Kidney glomerular epithelial cell (primary cell): ENCODE measurements at regions not wholly inside any gene's neighbourhood (a gene's known extent, or its start where the extent isn't known, plus 50 kb on each side); places are given as distances from the start of the nearest gene placed in this dataset.
"Not testable (repeated sequence)": the region's sequence is repeated elsewhere in the genome, so short reads cannot be mapped to it uniquely, and the experiment has no call there.

Experiments
- DNase-seq: peaks from one replicate; lab custom pipeline; 2025; lab: John Stamatoyannopoulos, UW

DNA sequence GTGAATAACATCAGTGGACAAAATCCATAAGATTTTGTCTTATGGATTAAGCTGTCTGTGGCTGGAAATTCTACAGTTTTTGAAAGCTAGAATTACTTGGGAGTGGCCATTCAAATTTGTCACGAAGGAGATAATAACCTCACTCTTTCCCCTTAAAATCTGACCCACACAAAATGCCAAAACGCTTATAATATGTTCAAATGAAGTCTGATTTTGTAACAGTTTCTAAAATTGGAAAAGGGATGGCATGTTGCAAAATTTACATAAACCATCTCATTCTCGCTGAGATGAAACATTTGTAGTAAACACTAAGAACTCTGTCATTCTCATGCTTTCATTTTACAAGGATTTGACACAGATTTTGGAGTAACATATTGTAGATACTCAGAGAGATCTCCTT is 112.7 kb downstream of the GJA1 start:
- no peak for DNase-seq

DNA sequence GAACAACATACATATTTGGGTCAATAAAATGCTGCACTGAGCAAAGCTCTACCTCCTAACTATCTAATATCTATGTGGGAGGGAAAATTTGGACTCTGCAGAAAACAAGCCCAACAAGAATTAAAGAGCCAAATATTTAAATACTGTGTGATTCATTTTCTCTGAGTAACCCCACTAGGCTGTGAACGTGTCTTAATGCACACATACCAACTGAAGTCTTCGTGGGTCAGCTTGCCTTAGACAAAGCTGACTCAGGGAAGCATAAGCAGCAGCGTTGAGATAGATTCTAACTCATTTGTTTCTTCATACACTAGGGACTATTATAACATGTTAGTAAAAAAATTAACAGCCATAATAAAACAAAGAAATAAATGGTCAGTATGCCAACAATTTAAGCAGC is 114.3 kb downstream of the GJA1 start:
- peak; percentile 30 for DNase-seq

DNA sequence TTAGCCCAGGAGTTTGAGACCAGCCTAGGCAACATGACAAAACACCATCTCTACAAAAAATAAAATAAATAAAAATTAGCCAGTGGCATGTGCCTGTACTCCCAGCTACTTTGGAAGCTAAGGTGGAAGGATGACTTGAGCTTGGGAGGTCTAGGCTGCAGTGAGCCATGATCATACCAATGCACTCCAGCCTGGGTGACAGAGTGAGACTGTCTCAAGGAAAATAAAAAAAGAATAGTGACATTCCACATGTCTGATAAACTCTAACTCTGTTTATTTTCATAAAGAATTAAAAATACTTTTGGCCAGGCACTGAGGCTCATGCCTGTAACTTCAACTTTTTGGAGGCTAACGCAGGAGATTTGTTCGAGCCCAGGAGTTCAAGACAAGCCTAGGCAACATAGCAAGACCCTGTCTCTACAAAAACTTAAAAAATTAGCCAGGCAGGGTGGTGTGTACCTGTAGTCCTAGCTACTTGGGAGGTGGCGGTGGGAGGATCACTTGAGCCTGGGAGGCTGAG is 115.1 kb downstream of the GJA1 start:
- no peak for DNase-seq

DNA sequence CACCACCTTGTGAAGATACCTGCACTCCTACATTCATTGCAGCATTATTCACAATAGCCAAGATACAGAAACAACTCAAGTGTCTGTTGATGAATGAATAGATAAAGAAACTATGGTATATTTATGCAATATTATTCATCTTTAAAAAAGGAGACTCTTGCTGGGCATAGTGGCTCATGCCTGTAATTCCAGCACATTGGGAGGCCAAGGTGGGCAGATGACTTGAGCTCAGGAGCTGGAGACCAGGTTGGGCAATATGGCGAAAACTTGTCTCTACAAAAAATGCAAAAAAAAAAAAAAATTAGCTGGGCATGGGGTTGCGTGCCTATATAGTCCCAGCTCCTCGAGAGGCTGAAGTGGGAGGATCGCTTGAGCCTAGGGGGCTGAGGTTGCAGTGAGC is 119.8 kb downstream of the GJA1 start:
- no peak for DNase-seq

DNA sequence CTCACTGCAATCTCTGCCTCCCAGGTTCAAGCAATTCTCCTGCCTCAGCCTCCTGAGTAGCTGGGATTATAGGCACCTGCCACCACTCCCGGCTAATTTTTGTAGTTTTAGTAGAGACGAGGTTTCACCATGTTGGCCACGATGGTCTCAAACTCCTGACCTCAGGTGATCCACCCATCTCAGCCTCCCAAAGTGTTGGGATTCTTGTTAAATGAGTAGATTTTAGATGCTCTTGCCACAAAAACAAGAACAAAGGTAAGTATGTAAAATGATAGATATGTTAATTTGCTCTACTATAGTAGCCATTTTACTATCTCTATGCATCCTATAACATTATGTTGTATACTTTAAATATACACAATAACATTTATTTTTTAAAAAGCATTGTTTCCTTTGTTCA is 120.7 kb downstream of the GJA1 start:
- not testable (repeated sequence) for DNase-seq

DNA sequence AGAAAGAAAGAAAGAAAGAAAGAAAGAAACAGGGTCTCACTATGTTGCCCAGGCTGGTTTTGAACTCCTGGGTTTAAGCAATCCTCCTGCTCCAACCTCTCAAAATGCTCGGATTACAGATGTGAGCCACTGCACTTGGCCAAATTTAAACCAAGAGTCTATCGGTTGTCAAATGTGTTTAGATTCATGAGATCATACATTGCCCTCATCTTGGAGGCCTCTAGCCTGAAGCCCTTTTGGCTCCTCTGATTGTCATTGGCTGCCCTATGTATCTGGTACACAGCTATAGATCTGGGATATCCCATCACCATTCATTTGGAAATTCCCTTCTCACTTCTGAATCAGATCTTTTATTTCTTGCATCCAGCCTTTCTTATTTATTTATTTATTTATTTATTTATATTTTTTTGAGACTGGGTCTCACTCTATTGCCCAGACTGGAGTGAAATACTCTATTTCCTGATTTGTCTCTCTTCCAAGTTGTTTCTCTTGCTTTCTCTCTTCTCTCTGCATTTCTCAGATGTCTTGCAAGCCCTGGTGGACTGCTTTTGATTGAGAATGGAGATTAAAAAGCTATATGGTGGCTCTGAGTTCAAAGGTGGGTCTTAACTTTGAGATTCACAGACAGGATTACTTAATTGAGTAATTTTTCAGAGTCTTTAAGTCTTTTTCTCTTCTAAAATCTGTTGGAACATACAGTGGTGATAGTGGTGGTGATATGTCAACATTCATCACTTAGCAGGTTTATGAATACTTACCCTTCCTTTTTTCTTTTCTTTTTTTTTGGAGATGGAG is 121.9 kb downstream of the GJA1 start:
- DNase-seq: no peak

DNA sequence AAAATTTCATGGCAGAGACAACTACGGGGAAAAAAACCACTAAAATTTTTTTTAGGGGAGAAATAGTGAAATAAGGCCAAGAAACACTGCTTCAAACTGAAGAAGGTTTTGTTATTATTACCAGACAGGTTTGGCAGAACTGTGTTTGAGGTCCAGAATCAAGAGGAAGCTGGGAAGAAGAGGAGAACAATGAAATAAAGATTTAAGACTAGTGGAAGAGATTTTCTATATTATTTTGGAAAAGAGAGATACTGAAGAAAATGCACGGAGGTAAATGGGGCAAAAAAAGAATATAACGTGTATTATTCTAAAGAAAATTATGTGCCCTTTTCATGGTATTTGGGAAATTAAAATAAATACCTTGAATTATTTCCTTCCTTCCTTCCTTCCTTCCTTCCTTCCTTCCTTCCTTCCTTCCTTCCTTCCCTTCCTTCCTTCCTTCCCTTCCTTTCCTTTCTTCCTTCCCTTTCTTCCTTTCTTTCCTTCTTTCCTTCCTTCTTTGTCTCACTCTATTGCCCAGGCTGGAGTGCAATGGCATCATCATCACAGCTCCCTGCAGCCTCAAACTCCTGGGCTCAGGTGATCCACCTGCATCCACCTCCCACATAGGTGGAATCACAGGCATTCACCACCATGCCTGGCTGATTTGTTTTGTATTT is 124.3 kb downstream of the GJA1 start:
- DNase-seq: no peak

DNA sequence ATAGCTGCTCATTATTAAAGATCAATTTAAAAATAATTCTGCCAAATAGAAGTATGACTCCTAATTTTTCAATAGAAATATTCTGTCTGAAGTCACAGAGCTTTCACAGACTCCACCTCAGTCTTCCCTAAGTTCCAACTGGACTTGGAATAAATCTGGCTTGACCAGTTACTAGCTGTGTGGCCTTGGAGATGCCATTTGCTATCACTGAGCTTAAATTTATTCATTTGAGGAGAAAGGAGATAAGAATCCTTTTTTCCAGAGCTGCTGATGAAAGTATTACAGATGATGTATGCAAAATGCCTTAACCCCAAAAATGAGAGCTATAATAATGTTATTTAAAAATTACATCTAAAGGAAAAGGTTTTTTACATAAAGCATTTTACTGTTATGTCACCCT is 125.0 kb downstream of the GJA1 start:
- DNase-seq: no peak

DNA sequence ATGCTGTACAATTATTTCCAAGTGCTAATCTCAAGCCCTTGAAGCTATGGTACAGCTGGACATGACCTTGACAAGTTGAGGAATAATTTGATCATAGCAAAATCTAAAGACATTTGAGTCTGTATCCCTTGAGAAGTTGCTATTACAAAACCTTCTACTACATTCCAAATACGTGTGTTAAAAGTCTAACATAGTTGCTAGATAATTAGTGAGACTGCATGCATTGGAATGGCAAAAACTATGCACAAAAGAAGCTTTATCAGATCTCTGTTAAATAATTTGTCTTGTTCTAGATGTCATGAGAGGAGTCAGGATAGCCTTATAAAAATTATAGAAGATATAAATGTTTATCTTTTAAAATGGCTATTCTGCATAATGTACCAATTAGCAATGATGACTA is 127.8 kb downstream of the GJA1 start:
- no peak for DNase-seq

DNA sequence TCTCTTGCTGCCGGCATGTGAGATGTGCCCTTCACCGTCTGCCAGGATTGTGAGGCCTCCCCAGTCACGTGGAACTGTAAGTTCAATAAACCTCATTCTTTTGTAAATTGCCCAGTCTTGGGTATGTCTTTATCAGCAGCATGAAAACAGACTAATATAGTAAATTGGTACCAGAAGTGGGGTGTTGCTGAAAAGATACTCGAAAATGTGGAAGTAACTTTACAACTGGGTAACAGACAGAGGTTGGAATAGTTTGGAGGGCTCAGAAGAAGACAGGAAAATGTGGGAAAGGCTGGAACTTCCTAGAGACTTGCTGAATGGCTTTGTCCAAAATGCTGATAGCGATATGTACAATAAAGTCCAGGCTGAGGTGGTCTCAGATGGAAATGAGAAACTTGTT is 129.1 kb downstream of the GJA1 start:
- not testable (repeated sequence) for DNase-seq

DNA sequence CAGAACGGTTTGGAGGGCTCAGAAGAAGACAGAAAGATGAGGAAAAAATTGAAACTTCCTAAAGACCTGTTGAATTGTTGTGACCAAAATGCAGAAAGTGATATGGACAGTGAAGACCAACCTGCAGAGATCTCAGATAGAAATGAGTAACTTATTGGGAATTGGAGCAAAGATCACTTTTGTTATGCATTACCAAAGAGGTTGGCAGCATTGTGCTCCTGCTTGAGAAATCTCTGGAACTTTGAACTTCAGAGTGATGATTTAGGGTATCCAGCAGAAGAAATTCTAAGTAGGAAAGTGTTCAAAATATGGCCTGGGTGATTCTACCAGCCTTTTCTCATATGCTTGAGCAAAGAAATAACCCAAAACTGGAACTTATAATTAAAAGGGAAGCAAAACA is 136.0 kb downstream of the GJA1 start:
- no peak for DNase-seq

DNA sequence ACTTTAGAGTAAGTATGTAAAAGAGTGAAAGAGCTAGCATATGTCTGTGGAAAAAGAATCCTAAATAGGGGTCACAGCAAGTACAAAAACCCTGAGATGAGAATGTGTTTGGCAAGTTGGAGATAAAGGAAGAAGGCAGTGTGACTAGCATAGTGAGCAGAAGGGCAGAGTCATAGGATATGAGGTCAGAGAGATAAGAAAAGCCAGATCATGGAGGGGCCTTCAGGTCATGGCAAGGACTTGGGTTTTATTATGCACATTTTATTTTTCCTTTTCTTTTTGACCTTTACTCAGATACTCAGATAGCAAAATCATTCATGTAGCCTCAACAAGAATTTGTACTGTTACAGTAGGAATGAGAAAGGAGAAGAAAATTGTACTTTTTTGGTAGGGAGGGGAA is 138.0 kb downstream of the GJA1 start:
- DNase-seq: no peak

DNA sequence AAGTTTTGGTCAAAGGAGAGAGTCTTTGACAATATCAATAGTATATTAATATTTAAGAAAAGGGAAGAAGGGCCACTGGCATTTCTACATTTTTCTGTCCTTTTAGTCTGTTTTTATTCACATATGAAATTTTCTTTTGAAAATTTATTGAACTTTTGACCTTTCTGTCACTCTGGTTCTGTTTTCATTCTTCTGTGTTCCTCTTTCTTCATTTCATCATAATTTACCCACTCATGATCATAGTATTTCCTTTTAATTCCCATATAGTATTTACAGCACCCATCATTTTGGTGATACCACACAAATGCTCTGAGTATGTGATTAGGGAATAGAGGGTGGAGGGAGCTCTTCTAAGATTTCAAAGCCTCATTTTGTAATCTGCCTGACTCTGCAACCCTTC is 142.8 kb downstream of the GJA1 start:
- DNase-seq: no peak

DNA sequence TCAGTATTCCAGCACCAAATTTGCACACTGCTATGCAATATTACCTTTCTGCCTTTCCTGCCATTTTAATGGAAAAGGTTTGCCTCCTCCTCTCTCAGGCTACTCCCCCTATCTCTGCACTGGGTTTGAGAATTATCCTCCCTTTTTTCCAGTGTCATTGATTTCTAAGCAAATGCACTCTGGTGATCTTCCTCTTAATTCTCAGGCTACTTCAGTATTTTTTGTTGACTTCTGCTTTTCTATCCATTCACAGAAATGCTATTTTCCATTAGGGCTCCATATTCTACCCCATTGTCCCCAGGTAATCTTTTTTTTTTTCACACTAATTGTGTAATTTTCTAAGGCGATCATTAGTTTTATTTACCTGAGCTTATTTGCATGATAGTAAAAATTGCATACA is 144.0 kb downstream of the GJA1 start:
- no peak for DNase-seq

DNA sequence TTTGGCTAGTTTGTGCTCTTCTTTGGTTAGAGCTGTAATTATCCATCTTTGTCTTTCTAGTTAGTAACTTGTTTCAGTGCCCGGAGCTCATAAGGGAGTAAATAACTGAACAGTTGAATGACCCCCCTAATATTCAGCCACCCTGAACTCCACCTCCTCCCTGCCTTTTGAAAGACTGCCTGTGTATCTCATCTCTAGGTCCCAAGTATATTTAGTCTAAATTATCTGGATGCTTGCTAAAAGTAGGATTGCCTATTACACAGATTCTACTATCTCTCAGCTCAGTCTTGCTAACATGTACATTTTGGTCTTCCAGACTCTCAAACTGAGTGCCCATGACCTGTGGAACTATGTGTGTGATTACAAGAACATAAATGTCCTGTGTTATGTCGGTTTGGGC is 145.9 kb downstream of the GJA1 start:
- no peak for DNase-seq

DNA sequence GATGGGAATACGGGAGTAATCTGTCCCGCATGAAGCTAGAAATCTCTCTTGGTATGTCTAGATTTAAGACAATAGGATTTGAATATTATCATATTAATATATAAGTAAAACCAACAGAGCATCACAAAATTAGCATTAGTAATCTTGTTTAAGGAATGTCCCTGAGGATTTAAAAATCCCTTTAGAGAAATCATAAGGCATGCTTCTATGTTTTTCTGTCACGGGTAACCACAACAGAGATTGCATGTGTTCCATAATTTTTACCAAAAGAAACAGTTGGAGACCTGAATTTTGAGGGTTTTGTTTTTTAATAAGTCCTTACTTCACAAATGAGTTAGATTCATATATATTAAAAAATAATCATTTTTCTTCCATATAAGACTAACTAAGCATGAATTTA is 146.8 kb downstream of the GJA1 start:
- DNase-seq: no peak

DNA sequence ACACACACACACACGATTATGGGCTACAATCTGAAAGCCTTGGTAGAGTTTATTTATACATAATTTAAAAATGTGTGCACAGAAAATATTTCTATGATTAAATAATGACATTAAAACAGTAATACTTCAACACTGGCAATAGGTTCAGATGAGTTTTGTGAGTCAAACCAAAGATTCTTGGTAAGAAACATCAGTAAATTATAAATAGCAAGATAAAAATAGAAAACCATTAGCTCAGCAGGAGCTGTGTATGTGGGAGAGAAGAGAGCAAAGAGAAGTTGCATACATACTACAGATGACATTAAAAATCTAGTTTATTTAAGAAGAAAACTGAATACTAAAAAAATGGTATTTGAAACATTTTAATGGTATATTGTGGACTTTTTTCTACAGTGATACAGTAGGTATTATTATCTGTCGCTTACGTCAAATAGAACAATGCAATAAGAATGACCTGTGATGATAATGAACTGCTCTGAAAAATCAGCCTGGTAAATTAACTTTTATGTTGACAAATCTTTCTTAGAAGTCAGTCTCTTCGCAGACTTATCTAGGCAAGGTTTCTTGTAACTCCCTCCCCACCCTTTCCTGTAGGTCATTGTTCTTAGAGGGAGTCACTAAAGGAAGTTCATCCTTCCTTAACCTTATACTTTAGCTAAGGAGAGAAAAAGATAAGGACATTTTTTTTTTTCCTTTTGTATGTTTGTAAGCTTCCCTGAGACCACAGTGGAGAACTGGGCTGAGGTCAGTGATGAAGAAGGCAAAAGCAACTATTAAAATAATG is 149.3 kb downstream of the GJA1 start:
- peak; percentile 6 for DNase-seq

DNA sequence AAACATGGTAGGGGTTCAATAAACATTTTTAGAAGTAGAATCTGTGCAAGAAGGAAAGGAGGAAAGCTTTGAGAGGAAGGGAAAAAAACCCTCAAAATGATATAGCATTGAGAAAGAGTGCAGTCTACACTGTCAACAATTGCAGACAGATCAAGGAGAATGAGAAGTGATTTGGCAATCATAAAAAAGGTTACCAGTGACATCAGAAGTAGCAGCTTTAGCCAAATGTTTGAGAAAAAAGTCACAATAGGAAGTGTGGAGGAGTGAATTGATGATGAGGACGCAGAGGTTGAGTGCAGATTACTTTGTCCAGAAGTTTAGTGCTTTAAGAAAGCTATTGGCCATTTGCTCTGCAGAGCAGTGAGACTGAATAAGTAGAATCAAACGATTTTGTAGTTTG is 155.0 kb downstream of the GJA1 start:
- DNase-seq: no peak

DNA sequence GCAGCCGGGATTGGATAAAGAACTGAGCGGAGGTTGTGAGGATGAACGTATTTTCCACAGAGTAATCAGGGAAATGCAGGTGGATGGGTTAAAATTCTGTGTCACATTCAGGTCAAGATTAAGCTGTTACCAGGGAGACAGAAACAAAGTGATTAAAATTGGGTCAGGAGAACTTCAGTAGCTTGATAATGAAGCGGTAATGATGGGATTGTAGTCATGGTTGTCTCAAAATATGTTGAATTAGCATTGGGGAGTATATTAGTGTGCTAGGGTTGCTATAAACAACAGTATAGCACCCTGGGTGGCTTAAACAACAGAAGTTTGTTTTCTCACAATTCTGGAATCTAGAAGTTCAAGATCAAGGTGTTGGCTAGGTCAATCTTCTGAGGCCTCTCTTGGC is 155.5 kb downstream of the GJA1 start:
- no peak for DNase-seq

DNA sequence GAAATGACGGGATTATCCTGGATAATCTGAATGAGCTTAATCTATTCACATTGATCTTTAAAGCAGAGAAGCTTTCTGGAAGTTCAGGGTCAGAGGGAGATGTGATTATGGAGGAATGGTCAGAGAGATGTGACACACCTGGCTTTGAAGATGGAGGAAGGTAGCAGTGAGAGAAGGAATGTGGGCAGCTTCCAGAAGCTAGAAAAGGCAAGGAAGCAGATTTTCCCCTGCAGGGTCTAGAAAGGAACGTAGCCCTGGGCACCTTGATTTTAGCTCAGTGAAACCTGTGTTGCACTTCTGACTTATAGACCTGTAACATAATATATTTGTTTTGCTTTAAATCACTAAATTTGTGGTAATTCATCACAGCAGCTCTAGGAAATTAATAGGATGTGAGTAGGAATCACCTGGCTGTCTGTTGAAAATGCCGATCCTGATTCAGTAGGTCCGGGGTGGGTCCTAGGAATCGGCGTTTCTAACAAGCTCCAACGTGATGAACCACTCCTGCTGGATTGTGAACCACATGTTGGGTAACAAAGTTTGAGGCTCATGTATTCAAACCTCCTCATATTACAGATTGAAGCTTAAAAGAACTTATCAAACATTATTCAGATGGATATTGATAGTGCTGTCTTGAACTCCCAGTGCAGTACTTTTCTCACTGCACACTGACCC is 157.0 kb downstream of the GJA1 start:
- DNase-seq: no peak

DNA sequence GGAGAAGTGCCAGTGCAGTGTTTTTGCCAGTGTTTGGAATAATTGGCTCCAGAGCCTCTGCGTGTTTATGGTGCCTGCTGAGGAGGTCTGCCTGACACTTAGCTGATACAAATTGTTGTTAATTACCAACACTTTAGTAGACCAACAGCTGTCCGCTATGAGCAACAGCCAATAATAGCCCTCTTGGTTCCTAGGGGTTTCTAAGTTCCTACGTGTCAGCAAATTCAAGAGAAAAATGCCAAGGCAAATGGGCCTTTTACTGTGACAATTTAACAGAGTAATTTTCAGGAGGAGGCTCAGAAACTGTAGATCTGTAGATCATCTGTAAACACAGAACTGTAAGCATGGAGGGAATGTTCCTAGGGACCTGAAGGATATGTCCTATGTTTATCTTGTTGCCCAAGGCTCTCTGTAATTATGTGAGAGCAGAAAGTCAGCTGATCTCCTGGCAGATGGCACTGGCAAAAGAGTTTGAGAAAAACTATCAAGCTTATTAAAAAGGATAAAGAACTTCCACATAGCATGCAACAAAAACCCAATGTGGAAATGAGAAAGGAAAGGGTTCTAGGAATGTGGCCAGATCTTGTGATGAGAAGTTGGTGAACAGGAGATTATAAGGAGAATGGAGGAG is 157.7 kb downstream of the GJA1 start:
- DNase-seq: no peak

DNA sequence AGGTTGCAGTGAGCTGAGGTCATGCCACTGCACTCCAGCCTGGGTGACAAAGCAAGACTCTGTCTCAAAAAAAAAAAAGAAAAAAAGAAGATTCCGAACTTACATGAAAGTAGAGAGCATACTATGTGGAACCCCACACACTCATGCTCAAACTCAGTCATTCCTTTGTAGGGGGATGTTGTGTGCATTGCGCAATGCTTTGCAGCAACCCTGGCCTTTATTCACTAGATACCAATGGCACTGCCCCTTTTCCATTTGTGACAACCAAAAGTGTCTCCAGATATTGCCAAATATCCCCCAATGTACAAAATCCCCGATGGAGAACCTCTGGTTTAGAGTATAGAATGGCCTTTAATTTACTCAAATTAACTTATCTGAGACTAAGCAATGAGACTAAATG is 158.6 kb downstream of the GJA1 start:
- DNase-seq: no peak
